ENCODE measurements at regions not wholly inside any gene's neighbourhood (a gene's known extent, or its start where the extent isn't known, plus 50 kb on each side); places are given as distances from the start of the nearest gene placed in this dataset.

DNA sequence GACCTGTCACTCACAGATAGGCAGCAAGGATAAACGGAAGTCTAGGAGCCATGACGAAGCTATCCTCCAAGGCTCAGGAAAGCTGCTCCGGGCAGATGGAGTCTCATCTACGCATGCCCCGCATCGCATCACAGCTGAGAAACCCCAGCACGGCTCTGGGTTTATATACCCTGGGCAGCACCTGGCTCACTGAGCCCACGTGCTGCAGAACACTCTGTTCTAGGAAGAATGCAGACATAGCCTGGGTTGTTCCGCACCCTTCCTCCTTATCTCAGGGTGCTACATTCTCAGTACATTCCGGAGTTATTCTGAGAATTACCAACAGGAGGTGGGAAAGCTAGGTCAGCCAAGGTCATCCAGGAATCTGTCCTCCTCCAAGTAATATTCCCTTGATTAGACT lies 260.4 kb downstream of the CBLN4 start:
- no peak overlapping the region for H3K4me2 ChIP-seq (replicated peaks; ENCODE audit: low read depth, low read length, poor library complexity, severe bottlenecking)
- intact Hi-C loops (cut with micrococcal nuclease) = no loop called here
- POLR2A ChIA-PET = no interaction called here
- CTCF ChIA-PET = no interaction called here
- no peak for TF ChIP-seq EZH2 (IDR thresholded peaks at IDR 0.05; ENCODE audit: borderline replicate concordance, insufficient read depth, low read depth, low read length, poor library complexity, severe bottlenecking)
- TF ChIP-seq, protein P1, sequence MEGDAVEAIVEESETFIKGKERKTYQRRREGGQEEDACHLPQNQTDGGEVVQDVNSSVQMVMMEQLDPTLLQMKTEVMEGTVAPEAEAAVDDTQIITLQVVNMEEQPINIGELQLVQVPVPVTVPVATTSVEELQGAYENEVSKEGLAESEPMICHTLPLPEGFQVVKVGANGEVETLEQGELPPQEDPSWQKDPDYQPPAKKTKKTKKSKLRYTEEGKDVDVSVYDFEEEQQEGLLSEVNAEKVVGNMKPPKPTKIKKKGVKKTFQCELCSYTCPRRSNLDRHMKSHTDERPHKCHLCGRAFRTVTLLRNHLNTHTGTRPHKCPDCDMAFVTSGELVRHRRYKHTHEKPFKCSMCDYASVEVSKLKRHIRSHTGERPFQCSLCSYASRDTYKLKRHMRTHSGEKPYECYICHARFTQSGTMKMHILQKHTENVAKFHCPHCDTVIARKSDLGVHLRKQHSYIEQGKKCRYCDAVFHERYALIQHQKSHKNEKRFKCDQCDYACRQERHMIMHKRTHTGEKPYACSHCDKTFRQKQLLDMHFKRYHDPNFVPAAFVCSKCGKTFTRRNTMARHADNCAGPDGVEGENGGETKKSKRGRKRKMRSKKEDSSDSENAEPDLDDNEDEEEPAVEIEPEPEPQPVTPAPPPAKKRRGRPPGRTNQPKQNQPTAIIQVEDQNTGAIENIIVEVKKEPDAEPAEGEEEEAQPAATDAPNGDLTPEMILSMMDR (IDR thresholded peaks at IDR 0.05) = no peak
- no peak overlapping the region for H3K4me3 ChIP-seq (ENCODE audit: control extremely low read depth in 1 of 5, extremely low read depth in 1 of 5, insufficient read depth in 1 of 5, low read depth in 2 of 5, low read length in 4 of 5)
- H3K79me2 ChIP-seq (ENCODE audit: control insufficient read depth, insufficient read depth, low read length) = no peaks in the 10 kb centered on the region
- H3K27ac Mint-ChIP-seq = no peak overlapping the region
- no peaks in the 10 kb centered on the region for H3K4me1 ChIP-seq (ENCODE audit: control insufficient read depth in 2 of 2, insufficient read depth in 2 of 2, low read length in 2 of 2)
- H2AFZ ChIP-seq (ENCODE audit: insufficient read depth, low read depth, low read length, poor library complexity, severe bottlenecking) = no peak overlapping the region
- H3K4me3 Mint-ChIP-seq = no peak overlapping the region
- H3K27me3 Mint-ChIP-seq = no peaks in the 10 kb centered on the region
- 90% methylated on average over 8 of the region's 10 CpGs for WGBS (ENCODE audit: insufficient coverage)
- no peaks in the 10 kb centered on the region for H3K36me3 ChIP-seq (replicated peaks in 1 of 2; ENCODE audit: control extremely low read depth in 1 of 2, control insufficient read depth in 1 of 2, extremely low read depth in 1 of 2, insufficient read depth in 2 of 2, low read length in 1 of 2)
- H3K9me3 ChIP-seq (ENCODE audit: control extremely low read depth in 1 of 3, control insufficient read depth in 2 of 3, insufficient read depth in 1 of 3, low read length in 2 of 3) = peaks cover 0 to 5% (median 0%) of the 10 kb centered on the region in 3 donors
- H3K9me3 Mint-ChIP-seq (ENCODE audit: insufficient read depth) = peaks cover 4% of the 10 kb centered on the region
- no peak for ATAC-seq (ENCODE audit: low read depth)
- H3K27ac ChIP-seq (ENCODE audit: low read length in 2 of 2) = no peak overlapping the region
- no peaks in the 10 kb centered on the region for H3K27me3 ChIP-seq (replicated peaks in 1 of 4; ENCODE audit: control extremely low read depth in 1 of 4, control insufficient read depth in 3 of 4, insufficient read depth in 4 of 4, low read length in 3 of 4)
- no peaks in the 10 kb centered on the region for H4K20me1 ChIP-seq (ENCODE audit: control insufficient read depth, insufficient read depth, low read length, poor library complexity, severe bottlenecking)
- H3K9ac ChIP-seq (ENCODE audit: low read length) = no peak overlapping the region
- no peak for DNase-seq
- H3K4me1 Mint-ChIP-seq = no peaks in the 10 kb centered on the region

DNA sequence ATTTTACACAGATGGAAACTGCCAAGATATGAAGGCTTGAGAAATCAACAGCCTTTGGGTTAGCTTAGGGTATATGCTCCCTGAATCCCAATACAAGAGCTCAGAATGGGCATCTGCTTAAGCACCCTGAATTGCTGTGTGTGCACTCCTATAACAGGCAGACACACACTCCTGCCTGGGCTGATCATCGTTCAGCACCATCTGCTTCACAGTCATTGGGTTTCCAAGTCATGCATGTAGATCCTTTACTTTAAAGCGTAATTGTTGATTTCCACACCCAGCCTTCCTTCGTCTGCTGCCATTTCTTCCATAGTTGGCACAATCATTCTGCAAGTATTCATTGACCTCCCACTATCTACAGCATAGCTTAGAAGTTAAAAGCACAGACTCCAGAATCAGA lies 263.5 kb downstream of the CBLN4 start:
- Histone ChIP-seq H3K4me2 (replicated peaks; ENCODE audit: low read depth, low read length, poor library complexity, severe bottlenecking) (no peak overlapping the region), H3K9me3 (ENCODE audit: control extremely low read depth in 1 of 3, control insufficient read depth in 2 of 3, insufficient read depth in 1 of 3, low read length in 2 of 3) (peaks cover 0 to 3% (median 0%) of the 10 kb centered on the region in 3 donors), H3K4me3 (ENCODE audit: control extremely low read depth in 1 of 5, extremely low read depth in 1 of 5, insufficient read depth in 1 of 5, low read depth in 2 of 5, low read length in 4 of 5) (no peak overlapping the region), H3K9ac (ENCODE audit: low read length) (no peak overlapping the region), H3K27ac (ENCODE audit: low read length in 2 of 2) (no peak overlapping the region), H3K4me1 (ENCODE audit: control insufficient read depth in 2 of 2, insufficient read depth in 2 of 2, low read length in 2 of 2) (no peaks in the 10 kb centered on the region), H4K20me1 (ENCODE audit: control insufficient read depth, insufficient read depth, low read length, poor library complexity, severe bottlenecking) (no peaks in the 10 kb centered on the region), H2AFZ (ENCODE audit: insufficient read depth, low read depth, low read length, poor library complexity, severe bottlenecking) (no peak overlapping the region), H3K27me3 (replicated peaks in 1 of 4; ENCODE audit: control extremely low read depth in 1 of 4, control insufficient read depth in 3 of 4, insufficient read depth in 4 of 4, low read length in 3 of 4) (no peaks in the 10 kb centered on the region), H3K79me2 (ENCODE audit: control insufficient read depth, insufficient read depth, low read length) (no peaks in the 10 kb centered on the region), H3K36me3 (replicated peaks in 1 of 2; ENCODE audit: control extremely low read depth in 1 of 2, control insufficient read depth in 1 of 2, extremely low read depth in 1 of 2, insufficient read depth in 2 of 2, low read length in 1 of 2) (no peaks in the 10 kb centered on the region)
- CTCF ChIA-PET = no interaction called here
- Mint-ChIP-seq H3K27ac (no peak overlapping the region), H3K9me3 (ENCODE audit: insufficient read depth) (peaks cover 7% of the 10 kb centered on the region), H3K4me3 (no peak overlapping the region), H3K27me3 (no peaks in the 10 kb centered on the region), H3K4me1 (no peaks in the 10 kb centered on the region)
- DNase-seq (no peak), ATAC-seq (ENCODE audit: low read depth) (no peak)
- POLR2A ChIA-PET = no interaction called here
- 94% methylated on average over 3 of the region's 3 CpGs for WGBS (ENCODE audit: insufficient coverage)
- intact Hi-C loops (cut with micrococcal nuclease) = no loop called here
- no peak for TF ChIP-seq EZH2 (IDR thresholded peaks at IDR 0.05; ENCODE audit: borderline replicate concordance, insufficient read depth, low read depth, low read length, poor library complexity, severe bottlenecking)
- TF ChIP-seq, protein P1 (IDR thresholded peaks at IDR 0.05) = no peak
